ENCODE measurements at regions not wholly inside any gene's neighbourhood (a gene's known extent, or its start where the extent isn't known, plus 50 kb on each side); places are given as distances from the start of the nearest gene placed in this dataset.
"Not testable (repeated sequence)": the region's sequence is repeated elsewhere in the genome, so short reads cannot be mapped to it uniquely, and the experiment has no call there.

GRCh38 chr7:124101173-124101768 is 68.4 kb upstream of the TMEM229A start:
- peak; percentile 3 for DNase-seq

DNA sequence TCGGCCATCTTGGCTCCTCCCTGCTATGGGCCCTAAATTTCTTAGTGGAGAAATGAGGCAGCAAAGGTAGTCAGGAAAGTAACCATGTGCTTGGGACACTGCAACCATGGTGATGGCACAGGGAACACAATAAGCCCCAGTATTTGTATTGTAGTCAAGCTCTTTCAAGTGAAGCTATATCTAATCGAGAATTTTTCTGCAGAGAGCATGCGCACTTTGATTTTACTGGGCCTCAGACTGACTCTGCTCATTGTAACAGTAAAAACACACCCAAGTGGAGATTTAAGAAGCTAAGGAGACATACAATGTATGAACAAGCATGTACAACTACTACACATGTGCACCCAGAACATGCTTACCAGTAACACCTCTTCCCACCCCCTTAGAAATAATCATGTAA is 67.3 kb upstream of the TMEM229A start:
- no peak for DNase-seq

- DNase-seq: not testable (repeated sequence)
These were observed 66.7 kb upstream of the TMEM229A start for GRCh38 chr7:124099585-124099984.

- DNase-seq: no peak
These were observed 56.8 kb upstream of the TMEM229A start for GRCh38 chr7:124089621-124090020.

DNA sequence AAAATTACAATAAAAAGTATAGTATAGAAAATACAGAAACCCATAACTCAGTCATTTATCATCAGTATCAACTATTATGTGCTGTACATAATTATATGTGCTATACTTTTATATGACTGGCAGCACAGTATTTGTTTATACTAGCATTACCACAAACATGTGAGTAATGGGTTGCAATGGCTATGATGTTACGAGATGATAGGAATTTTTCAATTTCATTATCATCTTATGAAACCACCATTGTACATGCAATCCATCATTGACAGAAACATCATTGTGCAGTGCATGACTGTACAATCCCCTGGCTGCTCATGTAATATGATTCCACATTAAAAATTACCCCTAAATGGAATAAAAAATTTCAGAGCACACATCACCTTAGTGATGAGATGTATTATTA is 55.7 kb upstream of the TMEM229A start:
- DNase-seq: no peak

GRCh38 chr7:124086843-124087242 is 54.0 kb upstream of the TMEM229A start:
- no peak for DNase-seq

- no peak for DNase-seq
These were observed 52.3 kb upstream of the TMEM229A start for GRCh38 chr7:124085179-124085578.

DNA sequence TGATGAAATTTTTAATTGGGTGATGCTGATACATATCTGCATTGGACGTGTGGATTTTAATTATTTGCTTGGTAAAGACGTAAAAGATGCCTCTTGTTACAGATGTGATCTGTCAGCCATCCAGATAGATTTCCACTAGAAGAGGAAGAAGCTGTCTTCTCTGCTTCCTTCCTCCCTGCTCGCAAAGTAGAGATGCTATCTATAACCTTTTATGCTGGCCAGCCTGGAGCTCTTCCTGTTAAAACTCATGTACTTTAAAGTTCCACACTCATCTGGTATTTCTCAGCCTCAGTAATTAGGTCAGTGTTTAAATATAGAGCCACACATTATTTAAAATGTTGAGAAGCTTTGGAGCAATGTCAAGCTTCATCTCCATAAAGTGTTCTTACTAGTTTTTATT is 51.2 kb upstream of the TMEM229A start:
- no peak for DNase-seq
